GM10266 (cell line): ENCODE measurements at regions not wholly inside any gene's neighbourhood (a gene's known extent, or its start where the extent isn't known, plus 50 kb on each side); places are given as distances from the start of the nearest gene placed in this dataset.

Experiments used
- DNase-seq: peaks from one replicate; pipeline ENCODE4 v3.0.0; 2012; ENCODE audit errors: extremely low spot score
- CTCF ChIP-seq: IDR thresholded peaks from 2 replicates; pipeline ENCODE4 v1.5.1; 2012; ENCODE audit warnings: mild to moderate bottlenecking, low read depth; ENCODE audit not compliant: control insufficient read depth, insufficient read depth; ENCODE audit errors: missing control alignments

- DNase-seq, result no peak
- no peak for TF ChIP-seq CTCF
These were observed 470.7 kb downstream of the HS3ST3B1 start for GRCh38 chr17:14771543-14771942.

GRCh38 chr17:14768923-14769322 lies 468.0 kb downstream of the HS3ST3B1 start:
- no peak for DNase-seq
- no peak for TF ChIP-seq CTCF

GRCh38 chr17:14762736-14763479 lies 462.0 kb downstream of the HS3ST3B1 start:
- no peak for TF ChIP-seq CTCF
- no peak for DNase-seq

GRCh38 chr17:14760719-14761411 lies 460.0 kb downstream of the HS3ST3B1 start:
- TF ChIP-seq CTCF, result no peak
- no peak for DNase-seq

GRCh38 chr17:14760212-14760611 lies 459.3 kb downstream of the HS3ST3B1 start:
- TF ChIP-seq CTCF, result no peak

GRCh38 chr17:14759325-14759724 lies 458.4 kb downstream of the HS3ST3B1 start:
- TF ChIP-seq CTCF, result no peak
- no peak for DNase-seq

More at GRCh38 chr17:14760212-14760611, 459.3 kb downstream of the HS3ST3B1 start:
- no peak for DNase-seq

- TF ChIP-seq CTCF, result no peak
- no peak for DNase-seq
These were observed 455.6 kb downstream of the HS3ST3B1 start for GRCh38 chr17:14756479-14756878.
